ENCODE measurements at regions not wholly inside any gene's neighbourhood (a gene's known extent, or its start where the extent isn't known, plus 50 kb on each side); places are given as distances from the start of the nearest gene placed in this dataset.

GRCh38 chr5:162762119-162762518 lies 675.3 kb upstream of the CCNG1 start:
- no peak overlapping the region for H3K4me3 ChIP-seq
- H3K27ac ChIP-seq = no peak overlapping the region
- no peaks in the 10 kb centered on the region for H3K9me3 ChIP-seq
- no peaks in the 10 kb centered on the region for H3K27me3 ChIP-seq
- no peak for TF ChIP-seq CTCF (IDR thresholded peaks at IDR 0.05)
- intact Hi-C loops (cut with DNase I) = no loop called here
- no peak for DNase-seq (ENCODE audit: low spot score in 2 of 2)
- no peaks in the 10 kb centered on the region for H3K4me1 ChIP-seq
- H3K36me3 ChIP-seq = no peaks in the 10 kb centered on the region

GRCh38 chr5:162769019-162769418 lies 668.4 kb upstream of the CCNG1 start:
- TF ChIP-seq CTCF (IDR thresholded peaks at IDR 0.05) = no peak
- H3K9me3 ChIP-seq = no peaks in the 10 kb centered on the region
- no peak overlapping the region for H3K4me3 ChIP-seq
- H3K27me3 ChIP-seq = no peaks in the 10 kb centered on the region
- intact Hi-C loops (cut with DNase I) = no loop called here
- DNase-seq (ENCODE audit: low spot score in 2 of 2) = no peak
- H3K27ac ChIP-seq = no peak overlapping the region
- H3K36me3 ChIP-seq = no peaks in the 10 kb centered on the region
- H3K4me1 ChIP-seq = no peaks in the 10 kb centered on the region

GRCh38 chr5:162785673-162786072 lies 651.7 kb upstream of the CCNG1 start:
- TF ChIP-seq CTCF (IDR thresholded peaks at IDR 0.05) = no peak
- Histone ChIP-seq H3K4me1 (no peaks in the 10 kb centered on the region), H3K27me3 (no peaks in the 10 kb centered on the region), H3K9me3 (no peaks in the 10 kb centered on the region), H3K36me3 (no peaks in the 10 kb centered on the region), H3K4me3 (no peak overlapping the region), H3K27ac (no peak overlapping the region)
- DNase-seq (ENCODE audit: low spot score in 2 of 2) = no peak
- intact Hi-C loops (cut with DNase I) = no loop called here

- TF ChIP-seq CTCF (IDR thresholded peaks at IDR 0.05) = no peak
- Histone ChIP-seq H3K4me3 (no peak overlapping the region), H3K9me3 (no peaks in the 10 kb centered on the region), H3K4me1 (no peaks in the 10 kb centered on the region), H3K27me3 (no peaks in the 10 kb centered on the region), H3K36me3 (no peaks in the 10 kb centered on the region), H3K27ac (no peak overlapping the region)
- intact Hi-C loops (cut with DNase I) = no loop called here
- no peak for DNase-seq (ENCODE audit: low spot score in 2 of 2)
These were observed 651.2 kb upstream of the CCNG1 start for GRCh38 chr5:162786234-162786633.

- no peak overlapping the region for H3K27ac ChIP-seq
- no peak for DNase-seq (ENCODE audit: low spot score in 2 of 2)
- no peak for TF ChIP-seq CTCF (IDR thresholded peaks at IDR 0.05)
- no peaks in the 10 kb centered on the region for H3K4me1 ChIP-seq
- intact Hi-C loops (cut with DNase I) = no loop called here
- H3K9me3 ChIP-seq = no peaks in the 10 kb centered on the region
- H3K27me3 ChIP-seq = no peaks in the 10 kb centered on the region
- no peaks in the 10 kb centered on the region for H3K36me3 ChIP-seq
- H3K4me3 ChIP-seq = no peak overlapping the region
These were observed 640.9 kb upstream of the CCNG1 start for GRCh38 chr5:162796507-162796906.

GRCh38 chr5:162800301-162800700 lies 637.1 kb upstream of the CCNG1 start:
- DNase-seq (ENCODE audit: low spot score in 2 of 2) = no peak

More at GRCh38 chr5:162800301-162800700, 637.1 kb upstream of the CCNG1 start:
- intact Hi-C loops (cut with DNase I) = no loop called here
- TF ChIP-seq CTCF (IDR thresholded peaks at IDR 0.05) = no peak
- Histone ChIP-seq H3K27me3 (no peaks in the 10 kb centered on the region), H3K4me3 (no peak overlapping the region), H3K36me3 (no peaks in the 10 kb centered on the region), H3K27ac (no peak overlapping the region), H3K9me3 (no peaks in the 10 kb centered on the region), H3K4me1 (no peaks in the 10 kb centered on the region)
